Kidney (tissue), 13 donors: ENCODE measurements at regions not wholly inside any gene's neighbourhood (a gene's known extent, or its start where the extent isn't known, plus 50 kb on each side); places are given as distances from the start of the nearest gene placed in this dataset.

Experiments used
- DNase-seq, 5 donors: peaks; one replicate each; pipeline ENCODE4 v3.0.0-alpha.2; 2013 to 2020
- FAIRE-seq: peaks from 2 replicates; lab custom pipeline; 2012; peaks lifted over from hg19 to GRCh38; lab: Jason Lieb, UNC
- H3K27ac ChIP-seq, 2 donors: one replicate each; pipeline ENCODE4 v1.7.0; 2013; ENCODE audit warnings: low read depth in 2 of 2, low read length in 2 of 2, inconsistent platforms in 1 of 2
- H3K27me3 ChIP-seq: one replicate; pipeline ENCODE4 v1.7.1; 2013; ENCODE audit warnings: low read length, inconsistent platforms; ENCODE audit not compliant: control insufficient read depth, insufficient read depth
- H3K36me3 ChIP-seq, 3 donors: one replicate each; pipeline versions ENCODE4 v1.7.0 to v1.7.1; 2013; ENCODE audit warnings: low read length in 3 of 3, control low read depth in 1 of 3, inconsistent platforms in 1 of 3; ENCODE audit not compliant: insufficient read depth in 3 of 3, control insufficient read depth in 2 of 3
- H3K4me1 ChIP-seq, 3 donors: one replicate each; pipeline versions ENCODE4 v1.7.0 to v1.7.1; 2013; ENCODE audit warnings: low read length in 3 of 3, inconsistent platforms in 1 of 3, low read depth in 1 of 3; ENCODE audit not compliant: control insufficient read depth in 2 of 3, insufficient read depth in 2 of 3
- H3K4me3 ChIP-seq, 3 donors: one replicate each; pipeline versions ENCODE4 v1.7.0 to v1.8.1; 2013; ENCODE audit warnings: low read length in 3 of 3, control low read depth in 1 of 3, inconsistent platforms in 1 of 3
- H3K9ac ChIP-seq, 3 donors: one replicate each; pipeline versions ENCODE4 v1.7.0 to v1.7.1; 2013; ENCODE audit warnings: low read length in 3 of 3, control low read depth in 1 of 3, inconsistent platforms in 1 of 3
- H3K9me3 ChIP-seq, 3 donors: one replicate each; pipeline versions ENCODE4 v1.7.0 to v1.7.1; 2013; ENCODE audit warnings: low read length in 3 of 3, control low read depth in 1 of 3, inconsistent platforms in 1 of 3; ENCODE audit not compliant: control insufficient read depth in 2 of 3, insufficient read depth in 1 of 3
- intact Hi-C: fragments of 100-400 bp; cut with DNase I; formaldehyde crosslinking; loops from one replicate; pipeline ENCODE4 v1.11.1; 2022
- TF ChIP-seq, protein P1 (sequence below): IDR thresholded peaks from 3 replicates; pipeline ENCODE4 v1.5.1; 2012; ENCODE audit warnings: mild to moderate bottlenecking, moderate library complexity, borderline replicate concordance; ENCODE audit not compliant: insufficient read depth; ENCODE audit errors: extremely low read depth
- donor health status: control.
- donor health status: control.
- donor health status: control.
- donor health status: control.
- donor health status: control.
- donor health status: DM: yes; HTN: yes; CAD: no.
- donor health status: Normal renal cell carcinoma (clear cell type).

DNA sequence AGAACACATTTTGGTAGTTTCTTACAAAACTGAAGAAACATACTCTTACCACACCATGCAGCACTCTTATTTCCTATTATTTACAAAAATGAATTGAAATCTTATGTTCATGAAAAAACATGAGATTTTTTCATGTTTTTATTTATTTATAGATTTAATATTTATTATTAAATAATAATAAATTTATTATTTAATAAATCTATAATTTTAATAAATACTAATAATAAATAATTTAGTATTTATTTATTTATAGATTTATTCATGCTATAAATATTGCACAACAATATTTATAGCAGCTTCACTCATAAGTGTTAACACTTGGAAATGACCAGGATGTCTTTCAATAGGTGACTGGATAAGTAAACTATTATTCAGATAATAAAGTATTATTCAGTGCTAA, 91.6 kb upstream of the CPXCR1 start:
- Histone ChIP-seq H3K9me3 (no peaks in the 10 kb centered on the region), H3K36me3 (no peaks in the 10 kb centered on the region), H3K4me1 (no peaks in the 10 kb centered on the region), H3K4me3 (no peak overlapping the region), H3K27me3 (no peaks in the 10 kb centered on the region), H3K27ac (no peak overlapping the region), H3K9ac (no peak overlapping the region)
- intact Hi-C loops = no loop called here
- FAIRE-seq = peak; percentile 92
- DNase-seq = no peak
- TF ChIP-seq, protein P1, sequence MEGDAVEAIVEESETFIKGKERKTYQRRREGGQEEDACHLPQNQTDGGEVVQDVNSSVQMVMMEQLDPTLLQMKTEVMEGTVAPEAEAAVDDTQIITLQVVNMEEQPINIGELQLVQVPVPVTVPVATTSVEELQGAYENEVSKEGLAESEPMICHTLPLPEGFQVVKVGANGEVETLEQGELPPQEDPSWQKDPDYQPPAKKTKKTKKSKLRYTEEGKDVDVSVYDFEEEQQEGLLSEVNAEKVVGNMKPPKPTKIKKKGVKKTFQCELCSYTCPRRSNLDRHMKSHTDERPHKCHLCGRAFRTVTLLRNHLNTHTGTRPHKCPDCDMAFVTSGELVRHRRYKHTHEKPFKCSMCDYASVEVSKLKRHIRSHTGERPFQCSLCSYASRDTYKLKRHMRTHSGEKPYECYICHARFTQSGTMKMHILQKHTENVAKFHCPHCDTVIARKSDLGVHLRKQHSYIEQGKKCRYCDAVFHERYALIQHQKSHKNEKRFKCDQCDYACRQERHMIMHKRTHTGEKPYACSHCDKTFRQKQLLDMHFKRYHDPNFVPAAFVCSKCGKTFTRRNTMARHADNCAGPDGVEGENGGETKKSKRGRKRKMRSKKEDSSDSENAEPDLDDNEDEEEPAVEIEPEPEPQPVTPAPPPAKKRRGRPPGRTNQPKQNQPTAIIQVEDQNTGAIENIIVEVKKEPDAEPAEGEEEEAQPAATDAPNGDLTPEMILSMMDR = no peak

DNA sequence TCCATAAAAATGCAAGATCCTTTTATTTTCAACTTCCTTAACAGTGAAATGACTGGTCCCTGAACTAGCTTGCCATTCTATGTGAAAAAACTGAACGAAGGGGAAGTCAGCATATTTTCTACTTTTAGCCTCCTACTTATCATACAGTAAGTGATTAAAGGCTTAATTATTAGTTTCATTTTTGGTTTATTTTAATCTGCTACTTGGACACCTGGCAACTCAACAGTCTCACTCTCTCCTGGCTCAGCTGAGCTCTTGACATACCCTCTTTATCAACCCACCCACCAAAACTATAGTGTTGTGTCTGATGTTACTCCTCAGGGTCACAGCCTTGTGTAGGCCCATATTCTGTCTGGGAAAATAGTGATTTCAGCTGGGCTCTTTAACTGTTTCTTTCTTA, 86.2 kb upstream of the CPXCR1 start:
- no peaks in the 10 kb centered on the region for H3K9me3 ChIP-seq
- intact Hi-C loops = no loop called here
- H3K4me1 ChIP-seq = no peaks in the 10 kb centered on the region
- no peak overlapping the region for H3K27ac ChIP-seq
- TF ChIP-seq, protein P1 = no peak
- no peaks in the 10 kb centered on the region for H3K27me3 ChIP-seq
- DNase-seq (no peak), FAIRE-seq (no peak)
- H3K9ac ChIP-seq = no peak overlapping the region
- H3K4me3 ChIP-seq = no peak overlapping the region
- no peaks in the 10 kb centered on the region for H3K36me3 ChIP-seq

DNA sequence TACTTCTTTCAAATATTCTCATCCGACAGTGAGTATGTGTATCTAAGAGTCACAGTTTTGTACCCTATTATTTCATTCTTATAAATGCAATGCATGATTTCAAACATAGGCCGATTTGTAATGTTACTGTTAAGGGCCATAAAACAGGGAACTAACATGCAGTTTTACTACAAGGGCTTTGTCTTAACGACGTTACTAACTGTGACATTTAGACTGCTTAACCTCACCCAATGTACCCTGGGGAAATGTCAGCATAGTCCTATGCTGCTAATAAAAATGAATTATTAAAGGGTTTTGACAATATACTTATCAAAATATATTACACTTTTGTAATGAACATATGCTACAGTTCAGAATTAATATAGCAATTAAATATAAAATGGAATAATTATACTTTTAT, 74.8 kb upstream of the CPXCR1 start:
- Histone ChIP-seq H3K4me3 (no peak overlapping the region), H3K4me1 (no peaks in the 10 kb centered on the region), H3K9ac (no peak overlapping the region), H3K36me3 (no peaks in the 10 kb centered on the region), H3K9me3 (no peaks in the 10 kb centered on the region), H3K27me3 (no peaks in the 10 kb centered on the region), H3K27ac (no peak overlapping the region)
- FAIRE-seq (no peak), DNase-seq (peak in 1 of 5 donors; percentile 3)
- TF ChIP-seq, protein P1 = no peak
- intact Hi-C loops = no loop called here
